Testis (tissue), 2 donors: ENCODE measurements at regions not wholly inside any gene's neighbourhood (a gene's known extent, or its start where the extent isn't known, plus 50 kb on each side); places are given as distances from the start of the nearest gene placed in this dataset.

ENCODE experiments used
- CTCF ChIP-seq, 3 experiments: fragments of 450-650 bp in 2 of 3; fragments of 200-600 bp in 1 of 3; sonication (generic) in 1 of 3; IDR thresholded peaks; one replicate each; pipeline ENCODE4 v1.5.1; 2016 to 2019; ENCODE audit warnings: antibody characterized with exemption in 3 of 3, mild to moderate bottlenecking in 2 of 3, moderate library complexity in 1 of 3
- POLR2A ChIP-seq: fragments of 450-650 bp; IDR thresholded peaks from one replicate; pipeline ENCODE4 v1.6.1; 2017; ENCODE audit warnings: antibody characterized with exemption, mild to moderate bottlenecking, moderate library complexity

GRCh38 chr16:82414476-82414875, 212.3 kb upstream of the CDH13 start:
- TF ChIP-seq CTCF (IDR thresholded peaks at IDR 0.05), result no peak
- no peak for TF ChIP-seq POLR2A
